ENCODE measurements at regions not wholly inside any gene's neighbourhood (a gene's known extent, or its start where the extent isn't known, plus 50 kb on each side); places are given as distances from the start of the nearest gene placed in this dataset.

DNA sequence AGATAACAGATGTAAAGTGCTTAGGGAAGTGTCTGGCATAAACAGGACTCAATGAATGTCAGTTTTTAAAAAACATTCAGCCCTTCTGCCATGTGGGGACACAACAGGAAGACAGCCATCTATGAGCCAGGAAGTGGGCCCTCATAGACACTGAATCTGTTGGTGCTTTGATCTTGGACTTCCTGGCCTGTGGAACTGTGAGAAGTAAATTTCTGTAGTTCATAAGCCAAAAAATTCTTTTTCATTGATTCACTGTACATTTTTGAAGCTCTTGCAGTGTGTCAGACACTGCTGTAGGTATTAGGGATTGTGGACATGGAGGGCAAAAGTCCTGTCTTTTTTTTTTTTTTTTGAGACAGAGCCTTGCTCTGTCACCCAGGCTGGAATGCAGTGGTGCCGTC, 188.6 kb downstream of the HIPK3 start:
- TF ChIP-seq POLR2AphosphoS5 (IDR thresholded peaks at IDR 0.05) (no peak), POLR2A (IDR thresholded peaks at IDR 0.05) (no peak), EP300 (IDR thresholded peaks at IDR 0.05) (no peak)
- TF ChIP-seq, protein P1, sequence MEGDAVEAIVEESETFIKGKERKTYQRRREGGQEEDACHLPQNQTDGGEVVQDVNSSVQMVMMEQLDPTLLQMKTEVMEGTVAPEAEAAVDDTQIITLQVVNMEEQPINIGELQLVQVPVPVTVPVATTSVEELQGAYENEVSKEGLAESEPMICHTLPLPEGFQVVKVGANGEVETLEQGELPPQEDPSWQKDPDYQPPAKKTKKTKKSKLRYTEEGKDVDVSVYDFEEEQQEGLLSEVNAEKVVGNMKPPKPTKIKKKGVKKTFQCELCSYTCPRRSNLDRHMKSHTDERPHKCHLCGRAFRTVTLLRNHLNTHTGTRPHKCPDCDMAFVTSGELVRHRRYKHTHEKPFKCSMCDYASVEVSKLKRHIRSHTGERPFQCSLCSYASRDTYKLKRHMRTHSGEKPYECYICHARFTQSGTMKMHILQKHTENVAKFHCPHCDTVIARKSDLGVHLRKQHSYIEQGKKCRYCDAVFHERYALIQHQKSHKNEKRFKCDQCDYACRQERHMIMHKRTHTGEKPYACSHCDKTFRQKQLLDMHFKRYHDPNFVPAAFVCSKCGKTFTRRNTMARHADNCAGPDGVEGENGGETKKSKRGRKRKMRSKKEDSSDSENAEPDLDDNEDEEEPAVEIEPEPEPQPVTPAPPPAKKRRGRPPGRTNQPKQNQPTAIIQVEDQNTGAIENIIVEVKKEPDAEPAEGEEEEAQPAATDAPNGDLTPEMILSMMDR (IDR thresholded peaks at IDR 0.05): no peak
- no peak for DNase-seq
- H3K9me3 ChIP-seq: no peaks in the 10 kb centered on the region
- ATAC-seq (ENCODE audit: low FRiP score in 2 of 2): no peak
- 59 to 67% methylated on average over 1 of the region's 1 CpG for WGBS, 2 donors
- no peak overlapping the region for H3K27ac ChIP-seq
- H3K4me3 ChIP-seq: no peak overlapping the region
- no peaks in the 10 kb centered on the region for H3K27me3 ChIP-seq
- H3K4me1 ChIP-seq: no peaks in the 10 kb centered on the region
- H3K36me3 ChIP-seq: no peaks in the 10 kb centered on the region

DNA sequence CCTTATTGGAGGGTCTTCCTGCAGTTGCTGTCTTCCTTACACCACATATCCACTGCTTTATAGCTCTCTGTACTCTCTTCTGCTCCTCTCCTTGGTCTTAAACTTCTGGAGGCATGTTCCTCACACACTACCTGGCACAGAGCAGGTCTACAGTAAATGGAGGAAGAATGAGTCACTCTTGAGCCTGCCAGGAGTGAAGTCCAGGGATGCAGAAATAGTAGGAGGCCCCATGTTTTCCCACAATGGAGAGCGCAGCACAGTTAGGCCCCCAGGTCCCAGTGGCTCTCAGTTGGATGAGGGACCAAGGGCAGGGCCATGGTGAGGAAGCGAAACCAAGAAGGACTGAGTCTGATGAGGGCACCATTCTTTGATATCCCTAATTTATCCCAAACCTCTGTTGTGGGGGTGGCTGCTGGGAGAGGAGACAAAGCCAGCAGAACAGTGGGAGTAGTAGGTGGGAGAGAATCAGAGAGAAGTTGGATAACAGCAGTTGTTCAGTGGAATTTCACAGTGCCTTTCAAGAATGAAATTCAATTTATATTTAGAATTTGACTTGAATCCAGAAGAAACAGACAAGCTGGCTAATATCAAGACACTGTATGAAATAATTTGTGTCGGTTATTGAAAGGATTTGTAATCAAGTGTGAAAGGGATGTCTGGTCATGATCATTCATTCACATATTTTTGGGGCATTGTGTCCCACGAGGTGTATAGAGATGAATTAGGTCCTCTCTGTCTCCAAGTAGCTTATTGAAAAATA, 187.8 kb downstream of the HIPK3 start:
- no peaks in the 10 kb centered on the region for H3K9me3 ChIP-seq
- H3K36me3 ChIP-seq: no peaks in the 10 kb centered on the region
- no peaks in the 10 kb centered on the region for H3K27me3 ChIP-seq
- no peak overlapping the region for H3K27ac ChIP-seq
- no peak for ATAC-seq (ENCODE audit: low FRiP score in 2 of 2)
- H3K4me3 ChIP-seq: no peak overlapping the region
- 74 to 91% methylated on average over 4 of the region's 4 CpGs for WGBS, 2 donors
- no peak for DNase-seq
- no peaks in the 10 kb centered on the region for H3K4me1 ChIP-seq
- TF ChIP-seq, protein P1 (IDR thresholded peaks at IDR 0.05): no peak
- TF ChIP-seq EP300 (IDR thresholded peaks at IDR 0.05): no peak
- no peak for TF ChIP-seq POLR2A (IDR thresholded peaks at IDR 0.05)
- no peak for TF ChIP-seq POLR2AphosphoS5 (IDR thresholded peaks at IDR 0.05)

DNA sequence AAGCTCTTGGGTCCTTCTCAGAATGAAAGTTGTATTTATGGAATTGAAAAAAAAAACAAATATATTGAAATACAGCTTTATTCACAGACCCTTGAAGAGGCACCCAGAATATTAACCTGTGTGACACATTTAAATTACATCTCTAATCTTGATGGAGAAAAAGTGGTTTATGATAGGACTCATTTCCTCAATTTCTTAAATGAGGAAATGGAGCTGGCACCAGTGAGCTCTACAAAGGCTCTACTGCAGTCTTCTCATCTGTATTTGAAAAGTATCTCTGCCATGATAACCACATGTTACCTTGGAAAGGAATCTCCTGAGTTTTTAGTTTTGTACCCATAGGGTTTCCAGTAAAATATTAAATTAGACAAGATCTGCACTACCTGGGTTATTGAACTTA, 186.5 kb downstream of the HIPK3 start:
- no peaks in the 10 kb centered on the region for H3K27me3 ChIP-seq
- TF ChIP-seq, protein P1 (IDR thresholded peaks at IDR 0.05): no peak
- no peak for TF ChIP-seq EP300 (IDR thresholded peaks at IDR 0.05)
- TF ChIP-seq POLR2AphosphoS5 (IDR thresholded peaks at IDR 0.05): no peak
- TF ChIP-seq POLR2A (IDR thresholded peaks at IDR 0.05): no peak
- H3K36me3 ChIP-seq: no peaks in the 10 kb centered on the region
- H3K9me3 ChIP-seq: no peaks in the 10 kb centered on the region
- H3K27ac ChIP-seq: no peak overlapping the region
- DNase-seq (no peak), ATAC-seq (ENCODE audit: low FRiP score in 2 of 2) (no peak)
- H3K4me1 ChIP-seq: no peaks in the 10 kb centered on the region
- no peak overlapping the region for H3K4me3 ChIP-seq

GRCh38 chr11:33438301-33438700, 181.1 kb downstream of the HIPK3 start:
- no peak for TF ChIP-seq POLR2AphosphoS5 (IDR thresholded peaks at IDR 0.05)
- TF ChIP-seq, protein P1 (IDR thresholded peaks at IDR 0.05): no peak
- no peak for TF ChIP-seq POLR2A (IDR thresholded peaks at IDR 0.05)
- no peak for TF ChIP-seq EP300 (IDR thresholded peaks at IDR 0.05)
- H3K27me3 ChIP-seq: no peaks in the 10 kb centered on the region
- no peaks in the 10 kb centered on the region for H3K9me3 ChIP-seq
- no peaks in the 10 kb centered on the region for H3K36me3 ChIP-seq
- no peak overlapping the region for H3K4me3 ChIP-seq
- DNase-seq (no peak), ATAC-seq (ENCODE audit: low FRiP score in 2 of 2) (no peak)
- H3K27ac ChIP-seq: no peak overlapping the region
- 71 to 79% methylated on average over 7 of the region's 7 CpGs for WGBS, 2 donors
- no peaks in the 10 kb centered on the region for H3K4me1 ChIP-seq

DNA sequence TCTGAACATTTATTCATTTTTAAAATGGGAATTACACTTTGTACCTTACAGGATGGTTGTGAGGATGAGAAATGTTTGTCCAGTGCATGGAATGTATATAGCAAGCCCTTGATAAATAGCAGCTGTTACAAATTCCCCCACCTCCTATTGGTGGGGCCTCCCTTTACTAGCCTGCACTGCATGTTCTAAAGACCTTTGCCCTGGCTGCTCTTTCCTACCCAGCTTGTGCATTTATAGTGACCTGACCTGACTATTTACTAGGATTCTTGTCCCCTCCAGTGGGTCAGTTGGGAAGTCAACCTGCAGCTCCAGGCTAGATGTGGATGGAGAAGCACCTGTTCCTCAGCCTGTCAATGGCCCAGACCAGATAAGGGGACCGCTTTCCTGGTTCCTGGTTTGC, 180.3 kb downstream of the HIPK3 start:
- no peak for TF ChIP-seq EP300 (IDR thresholded peaks at IDR 0.05)
- TF ChIP-seq POLR2AphosphoS5 (IDR thresholded peaks at IDR 0.05): no peak
- TF ChIP-seq POLR2A (IDR thresholded peaks at IDR 0.05): no peak
- TF ChIP-seq, protein P1 (IDR thresholded peaks at IDR 0.05): no peak
- H3K4me3 ChIP-seq: no peak overlapping the region
- H3K36me3 ChIP-seq: no peaks in the 10 kb centered on the region
- H3K27me3 ChIP-seq: no peaks in the 10 kb centered on the region
- DNase-seq: no peak
- WGBS, 2 donors: 89 to 100% methylated on average over 1 of the region's 1 CpG
- H3K9me3 ChIP-seq: no peaks in the 10 kb centered on the region
- H3K4me1 ChIP-seq: no peaks in the 10 kb centered on the region
- ATAC-seq (ENCODE audit: low FRiP score in 2 of 2): no peak
- no peak overlapping the region for H3K27ac ChIP-seq
